ENCODE measurements at regions not wholly inside any gene's neighbourhood (a gene's known extent, or its start where the extent isn't known, plus 50 kb on each side); places are given as distances from the start of the nearest gene placed in this dataset.
"Not testable (repeated sequence)": the region's sequence is repeated elsewhere in the genome, so short reads cannot be mapped to it uniquely, and the experiment has no call there.

GRCh38 chr18:1488957-1489356 is 584.3 kb downstream of the ADCYAP1 start:
- no peak for DNase-seq (ENCODE audit: low spot score)

- DNase-seq (ENCODE audit: low spot score), result no peak
These were observed 590.7 kb downstream of the ADCYAP1 start for GRCh38 chr18:1495387-1495786.

GRCh38 chr18:1496096-1496495 is 591.4 kb downstream of the ADCYAP1 start:
- DNase-seq (ENCODE audit: low spot score), result no peak

- no peak for DNase-seq (ENCODE audit: low spot score)
These were observed 593.5 kb downstream of the ADCYAP1 start for GRCh38 chr18:1498216-1498615.

GRCh38 chr18:1499265-1499664 is 594.6 kb downstream of the ADCYAP1 start:
- DNase-seq (ENCODE audit: low spot score), result no peak

GRCh38 chr18:1503847-1504246 is 599.2 kb downstream of the ADCYAP1 start:
- no peak for DNase-seq (ENCODE audit: low spot score)

- no peak for DNase-seq (ENCODE audit: low spot score)
These were observed 601.2 kb downstream of the ADCYAP1 start for GRCh38 chr18:1505856-1506255.

- DNase-seq (ENCODE audit: low spot score), result no peak
These were observed 606.0 kb downstream of the ADCYAP1 start for GRCh38 chr18:1510542-1511179.

- DNase-seq (ENCODE audit: low spot score), result no peak
These were observed 607.1 kb downstream of the ADCYAP1 start for GRCh38 chr18:1511619-1512311.

GRCh38 chr18:1513519-1513918 is 608.8 kb downstream of the ADCYAP1 start:
- peak; percentile 4 for DNase-seq (ENCODE audit: low spot score)

- not testable (repeated sequence) for DNase-seq (ENCODE audit: low spot score)
These were observed 617.0 kb downstream of the ADCYAP1 start for GRCh38 chr18:1521588-1522248.

GRCh38 chr18:1522249-1522615 is 617.6 kb downstream of the ADCYAP1 start:
- no peak for DNase-seq (ENCODE audit: low spot score)

GRCh38 chr18:1526991-1527390 is 622.3 kb downstream of the ADCYAP1 start:
- DNase-seq (ENCODE audit: low spot score), result no peak

GRCh38 chr18:1527805-1528204 is 623.1 kb downstream of the ADCYAP1 start:
- no peak for DNase-seq (ENCODE audit: low spot score)

GRCh38 chr18:1528447-1528846 is 623.8 kb downstream of the ADCYAP1 start:
- DNase-seq (ENCODE audit: low spot score), result no peak

GRCh38 chr18:1528964-1529509 is 624.4 kb downstream of the ADCYAP1 start:
- DNase-seq (ENCODE audit: low spot score), result no peak

- no peak for DNase-seq (ENCODE audit: low spot score)
These were observed 626.0 kb downstream of the ADCYAP1 start for GRCh38 chr18:1530650-1531049.

- DNase-seq (ENCODE audit: low spot score), result no peak
These were observed 634.6 kb downstream of the ADCYAP1 start for GRCh38 chr18:1539276-1539675.

- DNase-seq (ENCODE audit: low spot score), result no peak
These were observed 636.8 kb downstream of the ADCYAP1 start for GRCh38 chr18:1541478-1541877.

GRCh38 chr18:1542230-1542774 is 637.6 kb downstream of the ADCYAP1 start:
- no peak for DNase-seq (ENCODE audit: low spot score)

- DNase-seq (ENCODE audit: low spot score), result no peak
These were observed 639.3 kb downstream of the ADCYAP1 start for GRCh38 chr18:1544016-1544415.

GRCh38 chr18:1557711-1558110 is 653.0 kb downstream of the ADCYAP1 start:
- not testable (repeated sequence) for DNase-seq (ENCODE audit: low spot score)

GRCh38 chr18:1559563-1559962 is 654.9 kb downstream of the ADCYAP1 start:
- DNase-seq (ENCODE audit: low spot score), result no peak

Data from SW480 (cell line).